Progenitor cell of endocrine pancreas (in vitro differentiated cells): ENCODE measurements at regions not wholly inside any gene's neighbourhood (a gene's known extent, or its start where the extent isn't known, plus 50 kb on each side); places are given as distances from the start of the nearest gene placed in this dataset.

ENCODE experiments used
- DNase-seq: peaks from one replicate; pipeline ENCODE4 v3.0.0; 2021; ENCODE audit warnings: low spot score; ENCODE audit not compliant: unreplicated experiment
- H3K27ac Mint-ChIP-seq: 2 replicates; pipeline ENCODE4 v1.8.0; 2021; ENCODE audit warnings: mild to moderate bottlenecking, moderate library complexity, mixed read lengths
- H3K27me3 Mint-ChIP-seq: 2 replicates; pipeline ENCODE4 v1.8.0; 2021; ENCODE audit warnings: mixed read lengths
- H3K36me3 Mint-ChIP-seq: 2 replicates; pipeline ENCODE4 v1.8.0; 2022; ENCODE audit warnings: mixed read lengths; ENCODE audit not compliant: insufficient read depth
- H3K4me1 Mint-ChIP-seq: 2 replicates; pipeline ENCODE4 v1.8.0; 2021; ENCODE audit warnings: low read depth, mixed read lengths
- H3K4me3 Mint-ChIP-seq: 2 replicates; pipeline ENCODE4 v1.8.0; 2021; ENCODE audit warnings: low read depth, mild to moderate bottlenecking, moderate library complexity, mixed read lengths
- H3K9me3 Mint-ChIP-seq: 2 replicates; pipeline ENCODE4 v1.8.0; 2021; ENCODE audit warnings: low read depth, mixed read lengths
- TF ChIP-seq, protein P1 (sequence below): fragments of 200-600 bp; sonication (generic); IDR thresholded peaks from one replicate; pipeline ENCODE4 v1.5.0; 2021; ENCODE audit warnings: antibody characterized with exemption, mild to moderate bottlenecking; ENCODE audit not compliant: unreplicated experiment

DNA sequence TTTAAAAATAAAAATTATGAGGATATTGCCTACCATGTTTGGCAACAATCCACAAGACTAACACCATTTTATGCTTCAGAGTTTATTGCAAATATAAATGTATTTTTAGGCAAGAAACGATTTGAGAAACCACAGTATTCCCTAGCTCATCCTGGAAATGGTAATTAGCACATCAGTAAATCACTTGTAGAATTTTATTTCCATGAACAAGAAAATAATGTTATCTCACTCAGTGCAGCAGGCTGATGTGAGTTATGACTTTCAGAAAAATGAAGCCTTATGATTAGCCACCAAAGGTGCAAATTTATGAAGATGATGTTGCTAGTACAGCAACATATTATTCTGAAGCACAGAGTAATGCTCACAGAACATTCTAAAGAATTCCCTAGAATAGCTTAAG is 127.7 kb upstream of the GJE1 start:
- no peak overlapping the region for H3K27ac Mint-ChIP-seq
- H3K9me3 Mint-ChIP-seq: peaks cover under 1% of the 10 kb centered on the region
- no peaks in the 10 kb centered on the region for H3K36me3 Mint-ChIP-seq
- H3K27me3 Mint-ChIP-seq: no peaks in the 10 kb centered on the region
- no peak overlapping the region for H3K4me3 Mint-ChIP-seq
- no peak for DNase-seq
- TF ChIP-seq, protein P1, sequence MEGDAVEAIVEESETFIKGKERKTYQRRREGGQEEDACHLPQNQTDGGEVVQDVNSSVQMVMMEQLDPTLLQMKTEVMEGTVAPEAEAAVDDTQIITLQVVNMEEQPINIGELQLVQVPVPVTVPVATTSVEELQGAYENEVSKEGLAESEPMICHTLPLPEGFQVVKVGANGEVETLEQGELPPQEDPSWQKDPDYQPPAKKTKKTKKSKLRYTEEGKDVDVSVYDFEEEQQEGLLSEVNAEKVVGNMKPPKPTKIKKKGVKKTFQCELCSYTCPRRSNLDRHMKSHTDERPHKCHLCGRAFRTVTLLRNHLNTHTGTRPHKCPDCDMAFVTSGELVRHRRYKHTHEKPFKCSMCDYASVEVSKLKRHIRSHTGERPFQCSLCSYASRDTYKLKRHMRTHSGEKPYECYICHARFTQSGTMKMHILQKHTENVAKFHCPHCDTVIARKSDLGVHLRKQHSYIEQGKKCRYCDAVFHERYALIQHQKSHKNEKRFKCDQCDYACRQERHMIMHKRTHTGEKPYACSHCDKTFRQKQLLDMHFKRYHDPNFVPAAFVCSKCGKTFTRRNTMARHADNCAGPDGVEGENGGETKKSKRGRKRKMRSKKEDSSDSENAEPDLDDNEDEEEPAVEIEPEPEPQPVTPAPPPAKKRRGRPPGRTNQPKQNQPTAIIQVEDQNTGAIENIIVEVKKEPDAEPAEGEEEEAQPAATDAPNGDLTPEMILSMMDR: no peak
- H3K4me1 Mint-ChIP-seq: no peaks in the 10 kb centered on the region

DNA sequence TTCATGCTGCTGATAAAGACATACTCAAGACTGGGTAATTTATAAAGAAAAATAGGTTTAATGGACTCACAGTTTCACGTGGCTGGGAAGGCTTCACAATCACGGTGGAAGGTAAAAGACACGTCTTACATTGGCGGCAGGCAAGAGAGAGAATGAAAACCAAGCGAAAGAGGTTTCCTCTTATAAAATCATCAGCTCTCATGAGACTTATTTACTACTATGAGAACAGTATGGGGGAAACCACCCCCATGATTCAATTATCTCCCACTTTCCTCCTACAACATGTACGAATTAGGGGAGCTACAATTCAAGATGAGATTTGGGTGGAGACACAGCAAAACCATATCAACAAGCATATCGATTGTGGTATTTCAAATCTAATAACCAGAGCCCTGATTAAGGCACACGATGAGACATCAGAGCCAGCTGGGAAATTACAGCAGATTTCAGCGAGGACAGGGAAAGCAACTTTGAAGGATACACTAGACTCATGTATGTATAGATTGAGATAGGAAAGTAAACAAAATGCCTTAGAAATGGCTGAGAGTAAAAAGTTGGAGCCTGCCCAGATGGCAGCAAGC is 129.8 kb upstream of the GJE1 start:
- Mint-ChIP-seq H3K27me3 (no peaks in the 10 kb centered on the region), H3K27ac (no peak overlapping the region), H3K4me3 (no peak overlapping the region), H3K4me1 (no peaks in the 10 kb centered on the region), H3K36me3 (peaks cover 1% of the 10 kb centered on the region), H3K9me3 (peaks cover 20% of the 10 kb centered on the region)
- DNase-seq: no peak
- TF ChIP-seq, protein P1: no peak

GRCh38 chr6:141996823-141997222 is 135.9 kb upstream of the GJE1 start:
- H3K4me1 Mint-ChIP-seq: no peaks in the 10 kb centered on the region
- no peak for DNase-seq
- H3K9me3 Mint-ChIP-seq: peaks cover 35% of the 10 kb centered on the region
- no peak overlapping the region for H3K4me3 Mint-ChIP-seq
- H3K27me3 Mint-ChIP-seq: no peaks in the 10 kb centered on the region
- H3K36me3 Mint-ChIP-seq: peaks cover 2% of the 10 kb centered on the region
- H3K27ac Mint-ChIP-seq: no peak overlapping the region
- TF ChIP-seq, protein P1: no peak

DNA sequence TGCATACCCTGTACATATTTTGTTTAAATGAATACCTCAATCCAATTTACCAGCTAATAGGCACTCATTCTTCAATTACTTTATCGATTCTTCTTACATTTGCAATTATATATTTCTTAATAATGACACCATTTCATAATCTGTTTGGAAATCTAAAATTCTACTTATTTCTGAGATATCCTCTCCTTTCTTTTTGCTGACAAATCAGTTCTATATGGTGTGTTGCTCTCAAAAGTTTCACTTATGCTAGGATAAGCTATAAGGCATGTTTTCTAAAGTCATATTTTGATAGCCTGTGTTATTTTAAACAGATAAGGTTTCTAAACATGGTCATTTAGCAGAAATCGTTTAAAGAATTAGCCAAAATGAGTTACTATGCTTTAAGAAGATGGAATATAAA is 140.6 kb upstream of the GJE1 start:
- H3K27ac Mint-ChIP-seq: no peak overlapping the region
- H3K27me3 Mint-ChIP-seq: no peaks in the 10 kb centered on the region
- TF ChIP-seq, protein P1: no peak
- peaks cover 10% of the 10 kb centered on the region for H3K9me3 Mint-ChIP-seq
- DNase-seq: no peak
- no peak overlapping the region for H3K4me3 Mint-ChIP-seq
- H3K36me3 Mint-ChIP-seq: no peaks in the 10 kb centered on the region
- H3K4me1 Mint-ChIP-seq: peaks cover 5% of the 10 kb centered on the region

DNA sequence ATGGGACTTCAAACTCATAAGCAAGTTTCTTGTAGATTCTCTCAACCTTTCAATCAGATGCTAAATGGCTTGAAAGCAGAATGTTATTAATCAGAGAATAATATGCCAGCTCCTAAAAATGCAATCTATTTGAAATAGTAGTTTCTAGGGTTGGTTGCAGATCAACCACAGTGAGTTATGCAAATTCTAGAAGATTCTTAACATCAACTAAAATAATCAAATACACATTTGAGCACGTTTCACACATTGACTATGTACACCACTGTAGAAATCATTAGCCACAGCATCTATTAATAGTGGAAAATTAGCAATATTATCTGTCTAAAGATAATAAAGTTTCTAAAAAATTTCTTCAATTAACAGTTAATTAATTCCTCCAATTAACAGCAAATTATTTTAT is 141.9 kb upstream of the GJE1 start:
- Mint-ChIP-seq H3K9me3 (peaks cover 4% of the 10 kb centered on the region), H3K27ac (no peak overlapping the region), H3K4me1 (peaks cover 10% of the 10 kb centered on the region), H3K36me3 (no peaks in the 10 kb centered on the region), H3K4me3 (no peak overlapping the region), H3K27me3 (no peaks in the 10 kb centered on the region)
- TF ChIP-seq, protein P1: no peak
- no peak for DNase-seq
